IMR-90 (cell line): ENCODE measurements at regions not wholly inside any gene's neighbourhood (a gene's known extent, or its start where the extent isn't known, plus 50 kb on each side); places are given as distances from the start of the nearest gene placed in this dataset.

Experiments used
- ATAC-seq: fragments of 200-7000 bp; cut with Tn5 transposase; 2 replicates; pipeline ENCODE4 v1.9.1; 2020; ENCODE audit warnings: low read depth, mild to moderate bottlenecking, moderate library complexity
- BruUV-seq: library from RNA; stranded (reverse); fragments of 400-500 nt; replicated peaks from 2 replicates; lab custom pipeline; 2021; lab: Mats Ljungman, UMichigan
- CTCF ChIA-PET: fragments of 300-600 bp; formaldehyde crosslinking; extraction: SDS; loops from one replicate; lab custom pipeline; 2021; ENCODE audit warnings: antibody characterized with exemption; lab: Yijun Ruan, JAX
- POLR2A ChIA-PET: fragments of 300-600 bp; sonication (Branson Sonifier 250); formaldehyde crosslinking; loops from one replicate; lab custom pipeline; 2022; ENCODE audit warnings: antibody characterized with exemption; ENCODE audit not compliant: unreplicated experiment; lab: Charles Lee
- DNase-seq: peaks from one replicate; pipeline ENCODE4 v3.0.0; 2013
- H2AFZ ChIP-seq: replicated peaks from 2 replicates; pipeline ENCODE3; 2013; ENCODE audit warnings: low read length, mild to moderate bottlenecking; ENCODE audit not compliant: poor library complexity
- H2AK5ac ChIP-seq: 2 replicates; pipeline ENCODE4 v1.6.1; 2013; ENCODE audit warnings: low read depth, low read length, inconsistent platforms
- H2AK9ac ChIP-seq: replicated peaks from 2 replicates; pipeline ENCODE3; 2013; ENCODE audit warnings: mild to moderate bottlenecking, low read depth, low read length, moderate library complexity; ENCODE audit not compliant: poor library complexity
- H2BK120ac ChIP-seq: 2 replicates; pipeline ENCODE4 v1.6.1; 2013; ENCODE audit warnings: low read depth, low read length, inconsistent platforms
- H2BK15ac ChIP-seq: 3 replicates; pipeline ENCODE4 v1.6.1; 2013; ENCODE audit warnings: low read depth, low read length, inconsistent platforms
- H2BK20ac ChIP-seq: 2 replicates; pipeline ENCODE4 v1.6.1; 2013; ENCODE audit warnings: low read depth, mild to moderate bottlenecking, inconsistent platforms, low read length, moderate library complexity
- H2BK5ac ChIP-seq: 2 replicates; pipeline ENCODE4 v1.6.1; 2013; ENCODE audit warnings: mild to moderate bottlenecking, low read depth, low read length, inconsistent platforms; ENCODE audit not compliant: poor library complexity, severe bottlenecking
- H3K14ac ChIP-seq: replicated peaks from 2 replicates; pipeline ENCODE4 v1.6.1; 2013; ENCODE audit warnings: low read depth, low read length, inconsistent platforms
- H3K18ac ChIP-seq: 2 replicates; pipeline ENCODE4 v1.6.1; 2013; ENCODE audit warnings: low read depth, low read length, control low read depth
- H3K23ac ChIP-seq: 2 replicates; pipeline ENCODE4 v1.6.1; 2013; ENCODE audit warnings: low read depth, low read length, inconsistent platforms
- H3K27ac ChIP-seq: 2 replicates; pipeline ENCODE4 v1.5.1; 2013; ENCODE audit warnings: mild to moderate bottlenecking, control low read depth, low read length; ENCODE audit not compliant: insufficient read depth
- H3K27me3 ChIP-seq: 2 replicates; pipeline ENCODE4 v1.6.1; 2013; ENCODE audit warnings: low read length; ENCODE audit not compliant: control insufficient read depth, insufficient read depth
- H3K36me3 ChIP-seq: 2 replicates; pipeline ENCODE4 v1.6.1; 2013; ENCODE audit warnings: low read length, mixed read lengths; ENCODE audit not compliant: control insufficient read depth, insufficient read depth
- H3K4ac ChIP-seq: 2 replicates; pipeline ENCODE4 v1.6.1; 2013; ENCODE audit warnings: low read depth, low read length, inconsistent platforms
- H3K4me1 ChIP-seq: 2 replicates; pipeline ENCODE4 v1.6.1; 2013; ENCODE audit warnings: low read length, mixed read lengths; ENCODE audit not compliant: control insufficient read depth, insufficient read depth
- H3K4me2 ChIP-seq: 2 replicates; pipeline ENCODE4 v1.6.1; 2013; ENCODE audit warnings: low read depth, mild to moderate bottlenecking, control low read depth, low read length, moderate library complexity
- H3K4me3 ChIP-seq: 2 replicates; pipeline ENCODE4 v1.5.1; 2013; ENCODE audit warnings: low read depth, mild to moderate bottlenecking, control low read depth, low read length, moderate library complexity; ENCODE audit not compliant: insufficient read depth
- H3K56ac ChIP-seq: 2 replicates; pipeline ENCODE4 v1.6.1; 2013; ENCODE audit warnings: low read length, inconsistent platforms; ENCODE audit not compliant: insufficient read depth; ENCODE audit errors: extremely low read depth
- H3K79me1 ChIP-seq, 2 experiments: 2 replicates each; pipeline ENCODE4 v1.6.1; 2013; ENCODE audit warnings: low read length in 2 of 2, inconsistent platforms in 1 of 2, low read depth in 1 of 2
- H3K9ac ChIP-seq: 2 replicates; pipeline ENCODE4 v1.6.1; 2013; ENCODE audit warnings: low read depth, low read length, control low read depth
- H3K9me1 ChIP-seq: 2 replicates; pipeline ENCODE4 v1.6.1; 2013; ENCODE audit warnings: low read length, inconsistent platforms; ENCODE audit not compliant: insufficient read depth
- H3K9me3 ChIP-seq: 2 replicates; pipeline ENCODE4 v1.6.1; 2013; ENCODE audit warnings: low read length; ENCODE audit not compliant: control insufficient read depth, insufficient read depth
- H4K20me1 ChIP-seq: 2 replicates; pipeline ENCODE4 v1.6.1; 2013; ENCODE audit warnings: low read length, inconsistent platforms; ENCODE audit not compliant: insufficient read depth
- H4K5ac ChIP-seq: 2 replicates; pipeline ENCODE4 v1.6.1; 2013; ENCODE audit warnings: mild to moderate bottlenecking, low read depth, low read length, control low read depth
- H4K8ac ChIP-seq, 2 experiments: 2 replicates each; pipeline ENCODE4 v1.6.1; 2013; ENCODE audit warnings: low read depth in 2 of 2, low read length in 2 of 2, control low read depth in 1 of 2, inconsistent platforms in 1 of 2
- H4K91ac ChIP-seq: 2 replicates; pipeline ENCODE4 v1.6.1; 2013; ENCODE audit warnings: low read depth, low read length, inconsistent platforms; ENCODE audit not compliant: insufficient read depth
- BHLHE40 ChIP-seq: fragments of 150-350 bp; IDR thresholded peaks from 2 replicates; pipeline ENCODE4 v1.6.1; 2016; ENCODE audit warnings: mild to moderate bottlenecking, low read depth, low read length
- CEBPB ChIP-seq: IDR thresholded peaks from 2 replicates; pipeline ENCODE4 v1.6.1; 2012; ENCODE audit warnings: low read depth, low read length, improper control_type of control experiment
- CHD1 ChIP-seq: IDR thresholded peaks from 2 replicates; pipeline ENCODE4 v1.6.1; 2012; ENCODE audit warnings: low read depth, low read length, improper control_type of control experiment
- CTCF ChIP-seq: conservative IDR thresholded peaks from 2 replicates; pipeline ENCODE4 v1.5.1; 2012; ENCODE audit warnings: mild to moderate bottlenecking, low read depth, low read length, improper control_type of control experiment
- ELK1 ChIP-seq: fragments of 150-350 bp; IDR thresholded peaks from 2 replicates; pipeline ENCODE4 v1.6.1; 2016; ENCODE audit warnings: low read depth, mild to moderate bottlenecking, low read length, moderate library complexity, borderline replicate concordance
- FOS ChIP-seq: fragments of 150-350 bp; IDR thresholded peaks from 2 replicates; pipeline ENCODE4 v1.6.1; 2016; ENCODE audit warnings: low read depth, low read length
- MAFK ChIP-seq: IDR thresholded peaks from 2 replicates; pipeline ENCODE4 v1.6.1; 2012; ENCODE audit warnings: low read depth, low read length, improper control_type of control experiment
- MAZ ChIP-seq: IDR thresholded peaks from 2 replicates; pipeline ENCODE4 v1.6.1; 2012; ENCODE audit warnings: low read depth, mild to moderate bottlenecking, low read length, improper control_type of control experiment, moderate library complexity, borderline replicate concordance
- MXI1 ChIP-seq: IDR thresholded peaks from 2 replicates; pipeline ENCODE4 v1.6.1; 2012; ENCODE audit warnings: low read depth, mild to moderate bottlenecking, low read length, moderate library complexity, borderline replicate concordance
- NFE2L2 ChIP-seq: fragments of 150-350 bp; IDR thresholded peaks from 2 replicates; pipeline ENCODE4 v1.6.1; 2016; ENCODE audit warnings: low read depth, mild to moderate bottlenecking, low read length
- POLR2A ChIP-seq: IDR thresholded peaks from 2 replicates; pipeline ENCODE4 v1.6.1; 2012; ENCODE audit warnings: mild to moderate bottlenecking, low read depth, low read length
- RAD21 ChIP-seq: IDR thresholded peaks from 2 replicates; pipeline ENCODE4 v1.6.1; 2012; ENCODE audit warnings: low read length, improper control_type of control experiment
- RCOR1 ChIP-seq: IDR thresholded peaks from 2 replicates; pipeline ENCODE4 v1.6.1; 2012; ENCODE audit warnings: mild to moderate bottlenecking, low read length, improper control_type of control experiment; ENCODE audit not compliant: insufficient replicate concordance
- RFX5 ChIP-seq: IDR thresholded peaks from 2 replicates; pipeline ENCODE4 v1.8.0; 2012; ENCODE audit warnings: low read depth, mild to moderate bottlenecking, low read length, moderate library complexity
- SMC3 ChIP-seq: fragments of 150-350 bp; IDR thresholded peaks from 2 replicates; pipeline ENCODE4 v1.6.1; 2016; ENCODE audit warnings: low read depth, mild to moderate bottlenecking, antibody characterized with exemption, low read length, moderate library complexity
- USF2 ChIP-seq: fragments of 150-350 bp; IDR thresholded peaks from 2 replicates; pipeline ENCODE4 v1.6.1; 2017; ENCODE audit warnings: mild to moderate bottlenecking, antibody characterized with exemption, low read length, low read depth
- WGBS, 2 experiments: methylation state at CpG; one replicate each; pipeline versions ENCODE4 v1.1.5 to v1.1.7; 2013; ENCODE audit warnings: missing lambda C conversion rate in 2 of 2; ENCODE audit not compliant: insufficient read length in 1 of 2; ENCODE audit errors: extremely low coverage in 2 of 2; 5-methylcytosine and 5-hydroxymethylcytosine counted together
- dilution Hi-C: fragments of 300-500 bp; cut with HindIII; formaldehyde crosslinking; loops from one replicate; pipeline ENCODE4 v1.14.3; 2018; ENCODE audit warnings: low sequenced_read_pairs; ENCODE audit not compliant: unreplicated experiment
- in situ Hi-C: fragments of 300-500 bp; cut with MboI; formaldehyde crosslinking; loops from 3 replicates; pipeline ENCODE4 v1.14.3; 2019; ENCODE audit warnings: low sequenced_read_pairs, inconsistent platforms, mixed read lengths
- intact Hi-C: fragments of 100-400 bp; cut with micrococcal nuclease; formaldehyde crosslinking; loops from 2 replicates; pipeline ENCODE4 v1.10.0; 2022

GRCh38 chr1:90558754-90559378 lies 158.2 kb downstream of the BARHL2 start:
- no peak overlapping the region for H2AK5ac ChIP-seq
- no peak overlapping the region for H3K14ac ChIP-seq
- H2BK20ac ChIP-seq, result no peak overlapping the region
- no peak overlapping the region for H3K4ac ChIP-seq
- no peak overlapping the region for H3K18ac ChIP-seq
- H2BK5ac ChIP-seq, result no peak overlapping the region
- no peak overlapping the region for H3K56ac ChIP-seq
- TF ChIP-seq BHLHE40, result no peak
- TF ChIP-seq RFX5, result no peak
- TF ChIP-seq CTCF, result no peak
- no peak for TF ChIP-seq CHD1
- no peak for TF ChIP-seq NFE2L2
- TF ChIP-seq POLR2A, result no peak
- no peak for TF ChIP-seq FOS
- TF ChIP-seq USF2, result no peak
- TF ChIP-seq CEBPB, result no peak
- no peak for TF ChIP-seq MXI1
- TF ChIP-seq RCOR1, result no peak
- TF ChIP-seq RAD21, result no peak
- no peak for TF ChIP-seq SMC3
- no peak for TF ChIP-seq ELK1
- no peak for TF ChIP-seq MAZ
- TF ChIP-seq MAFK, result no peak
- BruUV-seq, result no TSS peak
- H4K5ac ChIP-seq, result no peak overlapping the region
- no peak overlapping the region for H2AK9ac ChIP-seq
- H3K27ac ChIP-seq, result no peak overlapping the region
- no peak overlapping the region for H4K8ac ChIP-seq
- DNase-seq, result no peak
- ChIA-PET POLR2A (no interaction called here), CTCF (no interaction called here)
- no peak overlapping the region for H2AFZ ChIP-seq
- ATAC-seq, result no peak
- H3K9me3 ChIP-seq, result no peaks in the 10 kb centered on the region
- H2BK120ac ChIP-seq, result no peak overlapping the region
- H2BK15ac ChIP-seq, result no peak overlapping the region
- no peaks in the 10 kb centered on the region for H3K9me1 ChIP-seq
- H3K79me1 ChIP-seq, result no peaks in the 10 kb centered on the region
- no peaks in the 10 kb centered on the region for H3K4me1 ChIP-seq
- dilution Hi-C loops (no loop called here), intact Hi-C loops (no loop called here), in situ Hi-C loops (no loop called here)
- no peaks in the 10 kb centered on the region for H4K20me1 ChIP-seq
- no peak overlapping the region for H3K9ac ChIP-seq
- H3K4me3 ChIP-seq, result no peak overlapping the region
- H3K27me3 ChIP-seq, result no peaks in the 10 kb centered on the region
- no CpG with 5 or more reads among the region's 6 CpGs for WGBS, 2 experiments
- H4K91ac ChIP-seq, result no peak overlapping the region
- H3K23ac ChIP-seq, result no peak overlapping the region
- no peaks in the 10 kb centered on the region for H3K36me3 ChIP-seq
- H3K4me2 ChIP-seq, result no peak overlapping the region
